Suprapubic skin (tissue), 4 donors: ENCODE measurements at regions not wholly inside any gene's neighbourhood (a gene's known extent, or its start where the extent isn't known, plus 50 kb on each side); places are given as distances from the start of the nearest gene placed in this dataset.
A peak's percentile ranks its signal among the peaks of the same experiment; 100 is the strongest.
"Not testable (repeated sequence)": the region's sequence is repeated elsewhere in the genome, so short reads cannot be mapped to it uniquely, and the experiment has no call there.

Experiments
- DNase-seq, 2 donors: peaks; one replicate each; pipeline ENCODE4 v3.0.0-alpha.2; 2019; ENCODE audit warnings: low spot score in 2 of 2
- H3K27ac ChIP-seq: fragments of 200-600 bp; sonication (generic); one replicate; pipeline ENCODE4 v1.5.1; 2019
- H3K27me3 ChIP-seq: fragments of 200-600 bp; sonication (generic); one replicate; pipeline ENCODE4 v1.5.1; 2019
- H3K36me3 ChIP-seq: fragments of 200-600 bp; sonication (generic); one replicate; pipeline ENCODE4 v1.5.1; 2019
- H3K4me1 ChIP-seq: fragments of 200-600 bp; sonication (generic); one replicate; pipeline ENCODE4 v1.5.1; 2019
- H3K4me3 ChIP-seq: fragments of 200-600 bp; sonication (generic); one replicate; pipeline ENCODE4 v1.5.1; 2019; ENCODE audit warnings: mild to moderate bottlenecking
- H3K9me3 ChIP-seq: fragments of 200-600 bp; sonication (generic); one replicate; pipeline ENCODE4 v1.5.1; 2019
- EP300 ChIP-seq: sonication (generic); formaldehyde crosslinking; IDR thresholded peaks from one replicate; pipeline ENCODE4 v1.6.1; 2017; ENCODE audit warnings: antibody characterized with exemption
- POLR2A ChIP-seq, 2 donors: fragments of 450-650 bp; IDR thresholded peaks; one replicate each; pipeline ENCODE4 v1.6.1; 2017; ENCODE audit warnings: antibody characterized with exemption in 2 of 2, mild to moderate bottlenecking in 2 of 2, moderate library complexity in 2 of 2
- POLR2AphosphoS5 ChIP-seq, 3 donors: sonication (generic); formaldehyde crosslinking; IDR thresholded peaks; one replicate each; pipeline ENCODE4 v1.6.1; 2017; ENCODE audit warnings: antibody characterized with exemption in 3 of 3
- WGBS: methylation state at CpG from one replicate; pipeline ENCODE4 v1.1.5; 2018; 5-methylcytosine and 5-hydroxymethylcytosine counted together
- TF ChIP-seq, protein P1 (sequence below), 2 donors: fragments of 200-600 bp in 1 of 2; fragments of 450-650 bp in 1 of 2; sonication (generic) in 1 of 2; IDR thresholded peaks; one replicate each; pipeline ENCODE4 v1.5.1; 2016 to 2019; ENCODE audit warnings: antibody characterized with exemption in 2 of 2, mild to moderate bottlenecking in 1 of 2, moderate library complexity in 1 of 2

DNA sequence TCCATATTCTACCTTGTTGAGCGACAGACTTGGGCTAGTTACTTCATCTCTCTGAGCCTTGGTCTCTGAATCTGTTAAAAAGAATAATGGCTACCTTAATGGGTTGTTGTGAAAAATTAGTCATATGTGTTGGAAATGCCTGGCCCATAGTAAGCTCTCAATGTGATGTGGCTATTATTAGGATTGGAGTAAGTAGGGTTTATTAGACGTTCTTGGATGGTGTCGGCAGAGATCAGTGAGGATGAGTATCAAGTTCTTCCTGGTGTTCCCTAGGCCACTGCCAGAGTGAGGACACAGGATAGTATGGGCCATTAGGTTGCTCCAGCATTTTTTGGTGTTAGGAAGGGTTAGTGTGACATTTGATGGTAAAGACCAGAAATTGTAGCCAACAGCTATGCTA lies 121.1 kb upstream of the DUSP10 start:
- no peak for DNase-seq
- H3K9me3 ChIP-seq: no peaks in the 10 kb centered on the region
- H3K27me3 ChIP-seq: no peaks in the 10 kb centered on the region
- H3K4me3 ChIP-seq: no peak overlapping the region
- H3K36me3 ChIP-seq: no peaks in the 10 kb centered on the region
- TF ChIP-seq POLR2A (IDR thresholded peaks at IDR 0.05): no peak
- TF ChIP-seq POLR2AphosphoS5 (IDR thresholded peaks at IDR 0.05): no peak
- TF ChIP-seq, protein P1, sequence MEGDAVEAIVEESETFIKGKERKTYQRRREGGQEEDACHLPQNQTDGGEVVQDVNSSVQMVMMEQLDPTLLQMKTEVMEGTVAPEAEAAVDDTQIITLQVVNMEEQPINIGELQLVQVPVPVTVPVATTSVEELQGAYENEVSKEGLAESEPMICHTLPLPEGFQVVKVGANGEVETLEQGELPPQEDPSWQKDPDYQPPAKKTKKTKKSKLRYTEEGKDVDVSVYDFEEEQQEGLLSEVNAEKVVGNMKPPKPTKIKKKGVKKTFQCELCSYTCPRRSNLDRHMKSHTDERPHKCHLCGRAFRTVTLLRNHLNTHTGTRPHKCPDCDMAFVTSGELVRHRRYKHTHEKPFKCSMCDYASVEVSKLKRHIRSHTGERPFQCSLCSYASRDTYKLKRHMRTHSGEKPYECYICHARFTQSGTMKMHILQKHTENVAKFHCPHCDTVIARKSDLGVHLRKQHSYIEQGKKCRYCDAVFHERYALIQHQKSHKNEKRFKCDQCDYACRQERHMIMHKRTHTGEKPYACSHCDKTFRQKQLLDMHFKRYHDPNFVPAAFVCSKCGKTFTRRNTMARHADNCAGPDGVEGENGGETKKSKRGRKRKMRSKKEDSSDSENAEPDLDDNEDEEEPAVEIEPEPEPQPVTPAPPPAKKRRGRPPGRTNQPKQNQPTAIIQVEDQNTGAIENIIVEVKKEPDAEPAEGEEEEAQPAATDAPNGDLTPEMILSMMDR (IDR thresholded peaks at IDR 0.05): no peak
- no peak for TF ChIP-seq EP300
- H3K4me1 ChIP-seq: peaks cover 4% of the 10 kb centered on the region
- WGBS: 94% methylated on average over 3 of the region's 3 CpGs
- no peak overlapping the region for H3K27ac ChIP-seq

GRCh38 chr1:221858818-221859611 lies 117.1 kb upstream of the DUSP10 start:
- Histone ChIP-seq H3K27me3 (no peaks in the 10 kb centered on the region), H3K4me3 (no peak overlapping the region), H3K27ac (no peak overlapping the region), H3K4me1 (peaks cover 4% of the 10 kb centered on the region), H3K36me3 (no peaks in the 10 kb centered on the region), H3K9me3 (no peaks in the 10 kb centered on the region)
- 60% methylated on average over 3 of the region's 3 CpGs for WGBS
- DNase-seq: no peak
- TF ChIP-seq POLR2A (IDR thresholded peaks at IDR 0.05) (no peak), POLR2AphosphoS5 (IDR thresholded peaks at IDR 0.05) (peak in 1 of 3 donors; percentile 24)

- 84% methylated on average over 4 of the region's 4 CpGs for WGBS
- H3K4me3 ChIP-seq, H3K4me1 ChIP-seq, DNase-seq, H3K36me3 ChIP-seq, H3K27me3 ChIP-seq, H3K27ac ChIP-seq, H3K9me3 ChIP-seq: not testable (repeated sequence)
Measured at GRCh38 chr1:221857094-221857444, 115.2 kb upstream of the DUSP10 start.

- 79% methylated on average over 3 of the region's 3 CpGs for WGBS
- Histone ChIP-seq H3K4me3 (no peak overlapping the region), H3K27me3 (no peaks in the 10 kb centered on the region), H3K9me3 (no peaks in the 10 kb centered on the region), H3K27ac (no peak overlapping the region), H3K36me3 (no peaks in the 10 kb centered on the region), H3K4me1 (peaks cover 4% of the 10 kb centered on the region)
- no peak for TF ChIP-seq EP300
- no peak for TF ChIP-seq POLR2A (IDR thresholded peaks at IDR 0.05)
- TF ChIP-seq POLR2AphosphoS5 (IDR thresholded peaks at IDR 0.05): no peak
- TF ChIP-seq, protein P1 (IDR thresholded peaks at IDR 0.05): no peak
- no peak for DNase-seq
Measured at GRCh38 chr1:221856228-221857093, 114.6 kb upstream of the DUSP10 start.

DNA sequence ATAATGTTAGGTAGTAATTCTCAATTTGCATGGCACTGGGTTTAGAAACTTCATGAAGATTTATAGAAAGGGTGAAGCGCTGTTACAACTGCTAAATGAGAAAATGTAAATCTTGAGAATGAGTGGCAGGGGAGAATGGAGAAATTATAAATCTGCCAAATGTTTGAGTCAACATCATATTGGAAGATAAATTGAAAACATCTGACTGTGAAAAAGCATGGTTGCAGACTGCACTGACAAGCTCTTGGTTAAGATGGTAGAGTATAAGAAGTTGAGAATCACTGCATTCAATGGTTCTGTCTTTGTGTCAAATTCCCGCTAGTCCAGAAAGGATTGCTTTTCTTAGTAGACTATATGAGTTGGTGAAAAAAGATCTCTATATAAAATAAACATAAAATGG lies 113.3 kb upstream of the DUSP10 start:
- H3K27me3 ChIP-seq: no peaks in the 10 kb centered on the region
- TF ChIP-seq POLR2AphosphoS5 (IDR thresholded peaks at IDR 0.05) (no peak), POLR2A (IDR thresholded peaks at IDR 0.05) (no peak), EP300 (no peak)
- TF ChIP-seq, protein P1 (IDR thresholded peaks at IDR 0.05): no peak
- no peak overlapping the region for H3K4me3 ChIP-seq
- peaks cover 4% of the 10 kb centered on the region for H3K4me1 ChIP-seq
- H3K27ac ChIP-seq: no peak overlapping the region
- WGBS: 88% methylated on average over 2 of the region's 2 CpGs
- no peak for DNase-seq
- no peaks in the 10 kb centered on the region for H3K9me3 ChIP-seq
- no peaks in the 10 kb centered on the region for H3K36me3 ChIP-seq

DNA sequence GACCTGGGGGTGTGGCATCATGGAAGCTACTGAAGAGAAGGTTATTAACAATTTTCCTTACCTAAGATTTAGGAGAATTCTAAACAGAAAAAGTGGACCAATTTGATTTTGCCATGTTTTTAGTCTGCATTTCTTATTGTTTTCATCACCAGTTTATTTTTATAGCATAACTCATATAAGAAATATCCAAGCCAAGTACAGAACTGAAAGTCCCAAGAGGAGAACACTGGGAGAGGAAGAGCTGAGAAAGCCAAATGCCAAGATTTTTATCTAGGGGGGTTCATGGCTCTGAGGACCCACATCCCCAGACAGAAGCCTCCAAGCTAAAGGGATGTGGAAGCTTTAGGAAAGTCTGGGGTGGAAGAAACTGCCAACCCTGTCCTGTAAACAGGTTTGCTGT lies 109.4 kb upstream of the DUSP10 start:
- H3K27ac ChIP-seq: no peak overlapping the region
- no peak for TF ChIP-seq POLR2A (IDR thresholded peaks at IDR 0.05)
- TF ChIP-seq, protein P1 (IDR thresholded peaks at IDR 0.05): no peak
- H3K36me3 ChIP-seq: no peaks in the 10 kb centered on the region

More for the DNA sequence above, 109.4 kb upstream of the DUSP10 start:
- H3K27me3 ChIP-seq: no peaks in the 10 kb centered on the region
- no peaks in the 10 kb centered on the region for H3K9me3 ChIP-seq
- H3K4me1 ChIP-seq: peaks cover 6% of the 10 kb centered on the region
- no peak overlapping the region for H3K4me3 ChIP-seq
- no peak for DNase-seq
